Activated CD8-positive, alpha-beta memory T cell treated with anti-CD3 and anti-CD28 coated beads, Interleukin-2, amount 50 U/mL, for 1 hour (primary cell): ENCODE measurements at regions not wholly inside any gene's neighbourhood (a gene's known extent, or its start where the extent isn't known, plus 50 kb on each side); places are given as distances from the start of the nearest gene placed in this dataset.

Experiments used
- DNase-seq: peaks from one replicate; pipeline ENCODE4 v3.0.0-alpha.2; 2020; ENCODE audit errors: extremely low read depth

DNA sequence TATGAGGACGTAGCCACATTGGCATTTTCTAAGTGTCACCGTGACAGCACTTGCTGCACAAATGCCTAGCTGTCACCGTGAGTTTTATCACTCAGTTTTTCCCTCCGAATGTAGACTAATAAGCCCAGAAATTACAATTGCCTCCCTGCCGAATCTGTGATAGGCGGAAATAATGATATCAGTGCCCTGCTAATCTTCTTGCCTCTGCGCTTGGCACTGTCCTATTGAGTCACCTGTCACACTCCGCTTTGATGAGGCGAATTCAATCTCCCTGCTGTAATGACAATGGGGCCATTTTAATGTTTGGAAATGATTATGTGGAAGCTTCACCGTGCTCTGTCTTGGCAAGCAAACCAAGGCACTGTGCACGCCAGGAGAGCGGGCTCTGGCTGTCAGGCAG is 112.8 kb downstream of the LINC00237 start:
- DNase-seq, result no peak

DNA sequence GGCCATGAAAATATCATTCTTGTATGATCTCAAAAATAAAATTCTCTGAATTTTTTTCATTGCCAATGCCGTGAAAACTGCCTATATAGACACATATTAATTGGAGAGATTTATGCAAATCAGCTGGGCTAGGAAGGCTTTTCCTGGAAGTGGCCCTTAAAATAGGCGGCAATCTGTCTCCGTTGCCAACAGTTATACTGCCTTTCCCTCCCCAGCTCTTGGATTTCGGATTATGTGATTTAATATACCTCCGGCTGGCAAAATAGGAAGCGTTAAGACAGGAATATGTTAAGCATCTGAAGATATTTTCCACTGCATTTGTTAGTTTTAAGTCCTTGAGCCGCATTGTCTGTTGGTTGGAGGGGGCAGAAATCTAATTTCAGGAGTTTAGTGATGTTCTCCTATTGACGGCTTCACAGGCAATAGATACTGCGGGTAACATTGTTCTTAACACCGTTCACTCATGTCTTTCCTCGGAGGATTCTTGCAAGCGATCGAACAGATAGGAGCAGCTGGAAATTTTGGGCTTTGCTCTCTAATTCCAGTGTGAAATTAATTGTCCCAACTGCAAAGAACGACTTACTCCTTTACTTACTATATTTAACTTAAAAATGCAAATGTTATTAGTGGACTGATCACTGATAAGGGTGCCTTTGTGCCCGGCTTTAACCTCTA is 113.3 kb downstream of the LINC00237 start:
- no peak for DNase-seq

DNA sequence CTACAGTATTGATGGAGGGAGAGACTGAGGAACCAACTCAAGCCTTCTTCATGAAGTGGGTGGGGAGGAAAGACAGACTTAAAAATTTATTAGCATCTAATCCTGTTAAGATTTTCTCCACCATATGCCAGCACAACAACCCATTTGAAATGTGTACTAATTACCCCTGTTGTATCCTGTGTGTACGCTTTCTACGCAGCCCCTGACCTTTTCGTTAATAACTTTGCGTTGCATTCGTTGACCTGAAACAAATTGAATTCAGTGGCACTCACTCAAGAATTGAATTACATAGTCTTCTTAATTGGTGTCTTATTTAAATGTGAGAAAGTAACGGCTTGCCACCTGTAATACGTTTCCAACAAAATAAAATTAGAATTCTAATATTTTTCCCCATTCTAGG is 113.9 kb downstream of the LINC00237 start:
- no peak for DNase-seq

DNA sequence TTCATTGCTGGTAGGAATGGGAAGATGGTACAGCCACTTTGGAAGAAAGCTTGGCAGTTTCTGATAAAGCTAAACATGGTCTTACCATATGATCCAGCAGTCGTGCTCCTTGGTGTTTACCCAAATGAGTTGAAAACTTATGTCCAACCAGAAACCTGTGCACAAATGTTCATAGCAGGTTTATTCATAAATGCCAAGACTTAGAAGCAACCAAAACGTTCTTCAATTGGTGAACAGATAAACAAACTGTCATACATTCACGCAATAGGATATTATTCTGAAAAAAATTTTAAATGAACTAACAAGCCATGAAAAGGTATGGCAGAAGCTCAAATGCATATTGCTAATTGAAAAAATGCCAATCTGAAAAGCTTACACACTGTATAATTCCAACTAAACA is 117.1 kb downstream of the LINC00237 start:
- DNase-seq, result no peak

DNA sequence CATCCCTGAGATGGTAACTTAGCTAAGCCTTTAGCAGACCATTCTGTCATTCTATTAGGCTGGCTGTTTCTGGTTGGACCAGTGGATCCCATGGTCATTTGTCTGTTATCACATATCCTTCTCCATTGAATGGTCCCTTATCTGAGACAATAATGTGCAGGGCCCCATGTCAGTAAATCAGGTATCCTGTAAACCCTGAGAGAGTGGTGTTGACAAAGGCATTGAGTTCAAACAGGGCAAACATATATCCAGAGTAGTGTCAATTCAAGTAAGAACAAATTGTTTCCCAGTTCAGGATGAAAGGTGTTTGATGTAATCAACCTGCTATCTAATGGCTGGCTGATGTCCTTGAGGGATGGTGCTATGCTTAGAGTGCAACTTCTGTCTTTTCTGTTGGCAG is 126.2 kb downstream of the LINC00237 start:
- DNase-seq, result no peak

GRCh38 chr20:20977786-20978185 is 128.4 kb downstream of the LINC00237 start:
- DNase-seq, result no peak

DNA sequence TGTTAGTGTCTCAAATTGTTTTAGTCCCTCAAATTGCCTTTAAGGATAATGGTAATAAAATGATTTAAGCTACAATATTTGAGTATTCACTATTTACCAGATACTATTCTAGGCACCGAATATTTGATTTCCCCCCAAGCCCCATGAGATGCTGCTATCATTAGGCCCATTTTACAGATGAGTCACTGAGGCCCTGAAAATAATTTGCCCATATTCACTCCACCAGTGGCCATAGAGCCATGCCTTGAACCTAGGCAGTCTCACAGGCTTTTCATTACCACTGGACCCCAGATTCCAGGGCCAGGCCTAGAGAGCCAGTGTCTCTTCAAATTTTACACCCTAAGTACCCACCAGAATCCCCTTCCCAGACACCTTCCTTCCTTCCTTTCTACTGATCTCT is 133.7 kb downstream of the LINC00237 start:
- no peak for DNase-seq

DNA sequence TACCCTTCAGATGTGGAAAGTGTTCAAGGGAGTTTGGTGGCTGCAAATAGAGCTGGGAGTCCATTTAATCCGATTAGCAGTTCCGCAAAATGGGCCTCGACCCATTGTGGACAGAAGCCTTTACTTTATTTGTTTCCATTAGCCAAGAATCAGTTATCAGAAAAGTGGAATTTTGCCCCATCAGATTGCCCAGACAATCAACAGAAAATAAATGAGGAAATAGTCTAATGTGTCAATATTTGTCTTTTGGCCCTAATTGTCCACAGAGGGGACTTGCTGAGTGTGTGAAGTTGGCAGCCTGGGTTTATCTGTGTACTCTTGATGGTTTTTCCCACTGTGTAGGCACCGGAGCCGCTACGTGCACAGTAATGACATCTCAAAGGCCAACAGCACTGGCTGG is 134.3 kb downstream of the LINC00237 start:
- DNase-seq, result no peak

GRCh38 chr20:20970841-20971240 is 135.3 kb downstream of the LINC00237 start:
- DNase-seq, result no peak

DNA sequence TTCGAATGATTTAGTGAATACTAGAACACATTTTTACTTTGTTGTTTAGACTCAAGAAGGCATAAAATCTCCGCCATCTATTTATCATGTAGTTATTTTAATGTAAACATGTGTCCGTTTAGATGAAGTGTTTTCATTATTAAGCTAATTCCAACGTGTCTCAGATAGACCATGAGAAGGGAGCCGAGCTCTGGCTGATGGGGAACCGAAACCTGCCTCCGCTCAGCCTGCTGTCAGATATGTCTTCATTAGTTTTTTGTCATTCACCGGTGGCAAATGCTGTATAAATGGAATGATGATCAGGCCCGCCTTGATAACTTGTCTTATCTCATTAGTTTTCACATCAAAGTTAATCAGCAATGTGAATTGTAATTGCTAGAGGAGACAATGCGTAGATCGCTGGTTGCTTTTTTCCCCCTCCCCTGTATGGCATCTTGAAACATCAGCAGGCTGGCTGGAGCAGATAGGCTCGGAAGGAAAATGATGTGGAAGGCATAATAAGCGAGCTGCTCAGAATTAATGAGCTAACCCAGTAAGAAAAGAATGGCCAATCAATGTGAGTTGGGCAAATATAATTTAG is 136.4 kb downstream of the LINC00237 start:
- DNase-seq, result no peak

DNA sequence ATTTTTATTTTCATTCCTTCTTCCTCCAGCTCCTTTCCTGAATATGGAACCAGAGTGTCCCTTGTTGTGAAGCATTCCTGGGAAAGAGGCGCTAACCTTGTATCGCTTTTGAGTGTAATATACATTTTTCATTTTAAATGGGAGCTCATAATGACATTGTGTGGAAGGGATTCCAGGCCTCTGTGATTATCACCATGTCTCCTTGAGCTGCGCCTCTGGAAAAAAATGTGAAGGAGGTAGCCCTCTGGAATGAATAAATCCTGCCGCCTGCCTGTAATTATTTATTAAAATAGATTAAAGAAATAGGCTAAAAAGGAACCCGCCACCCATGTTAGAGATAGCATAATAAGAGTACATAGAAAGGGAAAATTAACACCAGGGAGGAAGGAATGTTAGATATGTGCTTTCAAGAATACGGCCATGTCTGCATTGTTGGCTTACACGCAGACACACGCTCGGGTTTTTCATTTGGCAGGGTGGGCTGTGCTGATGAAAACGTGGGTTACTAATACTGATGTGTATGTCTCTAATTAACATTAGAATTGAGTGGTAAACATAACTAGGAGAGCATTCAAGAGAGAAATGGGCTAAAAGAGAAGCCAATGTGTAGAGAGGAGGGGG is 138.5 kb downstream of the LINC00237 start:
- DNase-seq, result no peak

DNA sequence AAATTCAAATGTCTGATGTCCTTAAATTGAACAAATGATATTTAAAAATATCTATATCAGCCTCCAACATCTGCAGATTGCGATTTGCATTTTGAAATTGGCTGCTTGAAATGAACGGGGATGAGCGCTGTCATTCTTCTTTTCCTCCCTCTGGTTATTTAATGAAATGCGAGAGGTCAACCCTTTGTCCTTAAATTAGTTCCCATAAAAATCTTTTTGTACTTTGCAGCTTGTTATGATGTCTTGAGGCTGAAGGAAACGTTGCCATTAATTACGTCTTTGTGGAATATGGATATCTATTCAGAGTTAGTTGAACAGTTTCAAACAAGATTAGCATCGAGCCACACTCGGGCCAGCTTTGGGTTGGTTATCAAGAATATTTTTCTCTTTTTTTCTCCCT is 140.0 kb downstream of the LINC00237 start:
- DNase-seq, result no peak

GRCh38 chr20:20959031-20959755 is 147.0 kb downstream of the LINC00237 start:
- DNase-seq, result no peak

DNA sequence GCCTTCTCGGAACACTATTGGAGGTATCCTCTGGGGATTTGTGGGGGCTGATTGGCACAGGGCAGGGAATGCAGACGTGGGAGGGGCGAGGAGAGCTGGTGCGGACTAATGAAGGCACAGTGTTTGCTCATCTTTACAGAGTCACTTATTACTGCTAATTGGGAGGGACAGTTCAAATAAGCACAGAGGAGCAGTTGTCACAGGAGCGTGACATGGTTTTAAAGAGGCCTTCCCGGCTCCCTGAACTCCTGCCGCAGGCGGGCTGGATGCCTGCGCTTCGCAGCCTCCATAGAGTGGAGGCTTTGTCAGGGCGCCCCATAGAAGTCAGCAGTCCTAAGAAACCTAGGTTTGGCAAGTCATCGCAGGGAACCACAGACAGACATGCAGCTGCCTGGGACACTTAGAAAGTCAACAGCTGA is 149.6 kb downstream of the LINC00237 start:
- no peak for DNase-seq

DNA sequence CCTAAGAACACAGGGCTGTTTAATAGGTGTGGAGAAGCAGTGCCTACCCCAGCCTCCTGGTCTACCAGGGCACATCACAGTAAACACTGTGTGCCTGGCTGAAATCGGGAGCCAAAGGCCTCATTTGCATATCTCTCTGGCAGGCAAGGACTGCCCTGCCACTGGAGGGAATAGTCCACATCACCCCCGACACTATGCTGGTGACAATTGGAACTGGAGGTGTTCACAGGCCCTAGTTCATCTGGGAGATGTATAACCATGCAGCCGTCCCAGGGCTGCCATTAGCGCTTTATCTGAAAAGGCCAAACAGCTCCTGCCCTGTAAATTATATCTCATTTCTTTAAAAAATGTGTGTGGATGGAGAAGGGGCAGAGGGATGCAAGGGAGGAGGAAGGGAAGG is 150.3 kb downstream of the LINC00237 start:
- no peak for DNase-seq

GRCh38 chr20:20953738-20954618 is 152.2 kb downstream of the LINC00237 start:
- no peak for DNase-seq

DNA sequence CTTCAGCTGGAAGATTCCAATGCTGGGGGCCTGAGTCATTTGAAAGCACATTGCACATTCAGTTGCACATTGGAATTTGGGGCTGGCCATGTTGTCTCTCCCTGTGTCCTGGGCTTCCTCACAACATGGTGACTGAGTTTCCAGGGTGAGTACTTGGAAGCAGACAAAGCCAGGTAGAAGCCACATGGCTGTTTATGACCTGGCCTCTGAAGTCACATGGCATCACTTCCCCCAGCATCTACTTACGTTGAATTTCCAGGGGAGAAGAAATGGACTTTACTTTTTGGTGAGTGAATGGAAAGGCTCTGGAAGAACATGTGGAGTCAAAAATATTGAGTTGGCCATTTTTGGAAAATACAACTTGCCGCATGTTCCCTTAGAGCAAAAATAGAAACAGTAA is 155.5 kb downstream of the LINC00237 start:
- DNase-seq, result no peak

DNA sequence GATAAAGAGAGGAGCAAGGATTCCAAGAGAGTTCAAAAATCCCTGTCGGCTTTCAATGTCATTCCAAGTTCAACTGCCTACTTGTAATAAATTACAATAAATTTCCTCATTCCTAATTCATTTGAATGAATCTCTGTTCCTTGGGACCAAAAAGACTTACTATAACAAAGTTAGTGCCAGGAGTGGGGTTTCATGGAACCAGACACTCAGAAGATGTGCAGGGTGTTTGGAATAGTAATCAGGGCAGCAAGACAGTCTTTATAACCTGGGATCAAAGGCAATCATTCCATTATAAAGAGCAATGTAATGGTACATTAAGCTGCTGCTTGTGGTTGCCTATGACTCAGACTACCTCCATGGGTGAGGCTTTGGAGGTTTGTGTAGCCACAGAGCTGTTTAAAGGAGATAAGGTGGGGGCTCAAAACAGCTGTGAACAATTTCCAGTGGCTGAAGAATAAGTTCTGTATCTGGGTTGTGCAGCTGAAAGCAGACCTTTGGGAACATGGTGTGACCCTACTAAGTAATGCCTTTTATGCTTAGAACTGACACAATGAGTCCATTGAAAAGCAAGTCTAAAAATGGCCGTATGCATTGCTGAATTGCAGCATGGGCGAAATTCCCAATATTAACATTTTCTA is 159.9 kb downstream of the LINC00237 start:
- DNase-seq, result no peak

DNA sequence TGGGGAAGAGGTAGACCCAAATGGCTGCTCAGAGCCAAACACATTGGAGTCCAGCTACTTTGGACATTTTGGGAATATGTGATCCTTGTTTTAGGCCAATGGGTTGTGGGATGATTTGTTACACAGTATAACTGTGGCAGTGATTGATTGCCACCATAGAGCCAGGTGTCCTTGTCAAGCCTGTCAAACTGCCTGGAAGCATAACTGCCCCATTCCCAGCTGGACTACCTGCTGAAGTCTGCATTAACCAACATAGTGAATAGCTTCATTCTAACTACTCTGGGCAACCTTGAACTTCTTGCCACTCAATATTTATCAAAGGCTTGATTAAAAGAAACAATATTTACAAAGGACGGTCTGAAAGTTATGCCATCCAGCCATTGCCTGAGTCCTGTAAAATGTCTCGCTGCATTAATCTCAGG is 164.7 kb downstream of the LINC00237 start:
- DNase-seq, result no peak

- DNase-seq, result no peak
These were observed 167.2 kb downstream of the LINC00237 start for GRCh38 chr20:20939006-20939405.

DNA sequence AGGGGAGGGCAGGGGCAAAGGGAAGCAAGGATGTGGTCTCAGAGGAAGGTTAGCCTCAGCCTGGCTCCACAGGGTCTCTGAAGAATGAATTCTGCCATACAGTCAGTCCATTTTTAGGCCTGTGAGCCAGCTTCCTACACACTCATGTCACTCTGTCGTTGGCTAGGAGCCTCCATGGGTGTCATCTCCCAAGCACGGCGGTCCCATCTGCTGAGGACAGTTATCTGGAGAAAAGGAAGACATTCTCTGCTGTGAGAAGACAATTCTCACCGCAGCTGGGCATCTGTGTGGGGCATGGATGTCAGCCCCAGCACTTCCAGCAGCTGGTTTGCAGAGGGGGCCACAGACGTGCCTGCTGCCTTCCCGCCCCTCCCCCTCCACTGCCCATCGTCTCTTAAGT is 167.6 kb downstream of the LINC00237 start:
- DNase-seq, result no peak
